HG02610 (cell line): ENCODE measurements at regions not wholly inside any gene's neighbourhood (a gene's known extent, or its start where the extent isn't known, plus 50 kb on each side); places are given as distances from the start of the nearest gene placed in this dataset.

Experiments
- ATAC-seq: cut with Tn5 transposase; IDR thresholded peaks from one replicate; pipeline ENCODE4 v1.9.1; 2021; ENCODE audit warnings: mild to moderate bottlenecking, moderate library complexity; ENCODE audit not compliant: unreplicated experiment

GRCh38 chr4:107319386-107319785, 283.3 kb upstream of the DKK2 start:
- no peak for ATAC-seq

- ATAC-seq, result no peak
Observed at GRCh38 chr4:107318078-107318477, 282.0 kb upstream of the DKK2 start.

- ATAC-seq, result no peak
Observed at GRCh38 chr4:107317611-107318010, 281.5 kb upstream of the DKK2 start.

GRCh38 chr4:107315584-107315983, 279.5 kb upstream of the DKK2 start:
- no peak for ATAC-seq

GRCh38 chr4:107314156-107314555, 278.0 kb upstream of the DKK2 start:
- no peak for ATAC-seq

GRCh38 chr4:107312366-107312765, 276.3 kb upstream of the DKK2 start:
- no peak for ATAC-seq

GRCh38 chr4:107304699-107305286, 268.7 kb upstream of the DKK2 start:
- no peak for ATAC-seq

- no peak for ATAC-seq
Observed at GRCh38 chr4:107299646-107300045, 263.5 kb upstream of the DKK2 start.

- ATAC-seq, result no peak
Observed at GRCh38 chr4:107292979-107293378, 256.9 kb upstream of the DKK2 start.

- ATAC-seq, result no peak
Observed at GRCh38 chr4:107283587-107284559, 247.8 kb upstream of the DKK2 start.

GRCh38 chr4:107279733-107280132, 243.6 kb upstream of the DKK2 start:
- no peak for ATAC-seq

GRCh38 chr4:107278791-107279483, 242.8 kb upstream of the DKK2 start:
- ATAC-seq, result no peak

- ATAC-seq, result no peak
Observed at GRCh38 chr4:107276052-107276451, 239.9 kb upstream of the DKK2 start.

- no peak for ATAC-seq
Observed at GRCh38 chr4:107275225-107275624, 239.1 kb upstream of the DKK2 start.

GRCh38 chr4:107270614-107271013, 234.5 kb upstream of the DKK2 start:
- ATAC-seq, result no peak

GRCh38 chr4:107269175-107269574, 233.1 kb upstream of the DKK2 start:
- ATAC-seq, result no peak

GRCh38 chr4:107265859-107266258, 229.7 kb upstream of the DKK2 start:
- no peak for ATAC-seq

GRCh38 chr4:107261241-107261874, 225.2 kb upstream of the DKK2 start:
- ATAC-seq, result no peak

GRCh38 chr4:107258359-107258758, 222.2 kb upstream of the DKK2 start:
- ATAC-seq, result no peak

GRCh38 chr4:107255596-107255995, 219.5 kb upstream of the DKK2 start:
- ATAC-seq, result no peak

GRCh38 chr4:107255114-107255513, 219.0 kb upstream of the DKK2 start:
- no peak for ATAC-seq
